K562 (cell line): ENCODE measurements at regions not wholly inside any gene's neighbourhood (a gene's known extent, or its start where the extent isn't known, plus 50 kb on each side); places are given as distances from the start of the nearest gene placed in this dataset.

Source experiments
- ATAC-seq: fragments of 200-7000 bp; cut with Tn5 transposase; 3 replicates; pipeline ENCODE4 v1.9.1; 2020; ENCODE audit warnings: moderate library complexity
- BruUV-seq: library from RNA; stranded (reverse); fragments of 400-500 nt; replicated peaks from 2 replicates; lab custom pipeline; 2021; lab: Mats Ljungman, UMichigan
- CTCF ChIA-PET: fragments of 300-600 bp; formaldehyde crosslinking; extraction: SDS; loops from one replicate; lab custom pipeline; 2021; ENCODE audit warnings: low intra/inter-chr PET ratio; lab: Yijun Ruan, JAX
- POLR2A ChIA-PET: fragments of 300-600, 350-650 bp; sonication (Branson Sonifier 250); formaldehyde crosslinking; extraction: SDS; loops from one replicate; lab custom pipeline; 2021; ENCODE audit warnings: antibody characterized with exemption, inconsistent platforms; lab: Yijun Ruan, JAX
- DNase-seq, 4 experiments: peaks; one replicate each; pipeline versions ENCODE4 v3.0.0 to v3.0.0-alpha.2; 2011 to 2018; ENCODE audit warnings: low spot score in 3 of 4, mixed read lengths in 3 of 4; ENCODE audit errors: extremely low read depth in 1 of 4
- FAIRE-seq: peaks from 2 replicates; lab custom pipeline; 2011; peaks lifted over from hg19 to GRCh38; lab: Jason Lieb, UNC
- H2AFZ ChIP-seq: 2 replicates; pipeline ENCODE4 v1.6.0; 2011; ENCODE audit warnings: low read depth, low read length, control low read depth, inconsistent platforms
- H3K27ac ChIP-seq: fragments of 200-600 bp; 3 replicates; pipeline ENCODE4 v1.8.0; 2011; ENCODE audit warnings: low read depth, mild to moderate bottlenecking, control low read depth, inconsistent platforms, low read length, moderate library complexity, mixed read lengths; ENCODE audit errors: extremely low read depth
- H3K27me3 ChIP-seq, 2 experiments: fragments of 300-600 bp in 1 of 2; 2 replicates in 1 of 2; 3 replicates in 1 of 2; pipeline versions ENCODE4 v1.6.0 to v1.8.0; 2011; ENCODE audit warnings: inconsistent platforms in 2 of 2, low read length in 2 of 2, mild to moderate bottlenecking in 1 of 2, mixed read lengths in 1 of 2, moderate library complexity in 1 of 2; ENCODE audit not compliant: control insufficient read depth in 2 of 2, insufficient read depth in 2 of 2
- H3K36me3 ChIP-seq: fragments of 300-600 bp; 3 replicates; pipeline ENCODE4 v1.8.0; 2011; ENCODE audit warnings: mild to moderate bottlenecking, low read length, inconsistent platforms; ENCODE audit not compliant: control insufficient read depth, insufficient read depth
- H3K4me1 ChIP-seq, 2 experiments: fragments of 200-600 bp in 1 of 2; replicated peaks in 1 of 2; 2 replicates in 1 of 2; 3 replicates in 1 of 2; pipeline versions ENCODE4 v1.5.1 to v1.8.0; 2011; ENCODE audit warnings: inconsistent platforms in 2 of 2, low read length in 2 of 2, mild to moderate bottlenecking in 1 of 2, mixed read lengths in 1 of 2, moderate library complexity in 1 of 2; ENCODE audit not compliant: control insufficient read depth in 2 of 2, insufficient read depth in 2 of 2
- H3K4me2 ChIP-seq: 2 replicates; pipeline ENCODE4 v1.6.1; 2011; ENCODE audit warnings: low read length, control low read depth, inconsistent platforms, mixed read lengths; ENCODE audit not compliant: insufficient read depth
- H3K4me3 ChIP-seq: fragments of 200-600 bp; sonication (generic), shearing (Covaris generic); 2 replicates; pipeline ENCODE4 v1.5.1; 2016; ENCODE audit warnings: control low read depth, inconsistent platforms
- H3K79me2 ChIP-seq: fragments of 200-600 bp; 3 replicates; pipeline ENCODE4 v1.8.0; 2011; ENCODE audit warnings: low read length, inconsistent platforms; ENCODE audit not compliant: control insufficient read depth, insufficient read depth
- H3K9ac ChIP-seq, 2 experiments: 2 replicates each; pipeline versions ENCODE4 v1.6.0 to v1.6.1; 2011; ENCODE audit warnings: low read depth in 2 of 2, low read length in 2 of 2, control low read depth in 1 of 2, inconsistent platforms in 1 of 2, mild to moderate bottlenecking in 1 of 2, mixed read lengths in 1 of 2; ENCODE audit not compliant: insufficient read depth in 1 of 2
- H3K9me1 ChIP-seq: one replicate; pipeline ENCODE4 v1.6.0; 2011; ENCODE audit warnings: inconsistent platforms, mild to moderate bottlenecking, low read length, moderate library complexity; ENCODE audit not compliant: control insufficient read depth, insufficient read depth
- H3K9me3 ChIP-seq: replicated peaks from 2 replicates; pipeline ENCODE4 v1.5.1; 2011; ENCODE audit warnings: low read depth, low read length, inconsistent platforms; ENCODE audit not compliant: control insufficient read depth, insufficient read depth
- H4K20me1 ChIP-seq: replicated peaks from 2 replicates; pipeline ENCODE4 v1.6.1; 2011; ENCODE audit warnings: low read length, inconsistent platforms, mixed read lengths; ENCODE audit not compliant: control insufficient read depth, insufficient read depth
- L3MBTL2 ChIP-seq: fragments of 450-650 bp; IDR thresholded peaks from 2 replicates; pipeline ENCODE4 v1.6.1; 2016; ENCODE audit warnings: mild to moderate bottlenecking, moderate library complexity
- NONO ChIP-seq, 2 experiments: fragments of 200-400 bp in 1 of 2; fragments of 450-650 bp in 1 of 2; formaldehyde crosslinking in 1 of 2; IDR thresholded peaks; 2 replicates each; pipeline ENCODE4 v1.6.1; 2017; ENCODE audit warnings: low read depth in 2 of 2, mild to moderate bottlenecking in 2 of 2, moderate library complexity in 2 of 2, low read length in 1 of 2
- WGBS: fragments of 100-300 bp; shearing (Covaris generic); methylation state at CpG from one replicate; pipeline ENCODE4 v1.1.6; 2016; ENCODE audit warnings: low coverage, mixed read lengths; ENCODE audit not compliant: insufficient coverage; ENCODE audit errors: missing lambda C conversion rate; 5-methylcytosine and 5-hydroxymethylcytosine counted together
- in situ Hi-C: fragments of 300-500 bp; cut with MboI; formaldehyde crosslinking; loops from 4 replicates; pipeline ENCODE4 v1.15.0; 2018; ENCODE audit warnings: inconsistent platforms, mixed read lengths
- intact Hi-C: fragments of 100-400 bp; cut with micrococcal nuclease; formaldehyde crosslinking; loops from 2 replicates; pipeline ENCODE4 v1.14.2; 2022
- TF ChIP-seq, protein P1 (sequence below): fragments of 250-450 bp; sonication (Bioruptor Pico); IDR thresholded peaks from 2 replicates; pipeline ENCODE4 v1.5.0; 2021; ENCODE audit warnings: mild to moderate bottlenecking, moderate library complexity
- TF ChIP-seq, protein P2 (sequence below): IDR thresholded peaks from 2 replicates; pipeline ENCODE4 v1.6.1; 2014; ENCODE audit warnings: antibody characterized with exemption
- TF ChIP-seq, protein P3 (sequence below): sonication (generic); formaldehyde crosslinking; IDR thresholded peaks from 2 replicates; pipeline ENCODE4 v1.8.0; 2023; ENCODE audit warnings: mild to moderate bottlenecking, missing genetic modification reagents
- TF ChIP-seq, protein P4 (sequence below): fragments of 450-650 bp; IDR thresholded peaks from 2 replicates; pipeline ENCODE4 v1.6.1; 2014; ENCODE audit warnings: low read depth, mild to moderate bottlenecking, moderate library complexity, borderline replicate concordance
- TF ChIP-seq, protein P5 (sequence below): fragments of 200-800 bp; sonication (Bioruptor generic); IDR thresholded peaks from 2 replicates; pipeline ENCODE4 v1.6.1; 2016; ENCODE audit warnings: missing genetic modification characterization, missing compliant biosample characterization

DNA sequence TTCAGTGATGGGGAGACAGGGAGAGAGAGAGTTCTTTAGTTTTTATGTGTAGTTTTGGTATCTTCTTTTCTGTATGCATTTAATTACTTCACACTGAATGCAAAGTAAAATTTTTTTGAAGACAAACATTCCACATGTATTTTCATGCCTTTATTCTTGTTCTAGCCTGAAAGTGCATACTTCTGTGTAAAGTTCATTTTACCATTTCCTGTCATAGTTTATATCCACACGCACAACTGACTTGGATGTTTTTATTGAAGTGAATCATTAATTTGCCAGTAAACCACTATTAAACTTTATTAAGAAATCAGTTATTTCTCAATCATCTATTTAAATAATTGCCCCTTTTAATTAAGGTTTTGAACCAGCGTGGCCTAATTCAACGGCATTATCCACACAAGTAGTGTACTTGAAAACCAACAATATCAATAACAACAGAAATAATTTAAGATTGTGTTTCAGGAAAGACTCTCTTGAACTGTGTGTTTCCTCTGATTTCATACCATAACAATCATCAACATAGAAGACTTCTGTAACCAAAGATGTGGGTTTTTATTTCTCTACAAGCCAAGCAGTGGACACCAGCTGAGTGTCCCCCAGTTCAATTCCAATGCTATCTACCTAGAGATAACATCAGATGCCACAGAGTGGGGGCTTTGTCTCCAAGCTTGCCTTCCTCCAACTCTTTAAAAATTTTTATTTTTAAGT, 512.7 kb upstream of the JAG1 start:
- in situ Hi-C loops (no loop called here), intact Hi-C loops (no loop called here)
- Histone ChIP-seq H3K9ac (no peak overlapping the region), H3K4me1 (no peaks in the 10 kb centered on the region), H3K9me3 (no peaks in the 10 kb centered on the region), H3K36me3 (no peaks in the 10 kb centered on the region), H4K20me1 (no peaks in the 10 kb centered on the region), H3K4me3 (no peak overlapping the region), H3K27ac (no peak overlapping the region), H3K9me1 (no peaks in the 10 kb centered on the region), H3K4me2 (no peak overlapping the region), H2AFZ (no peak overlapping the region), H3K27me3 (no peaks in the 10 kb centered on the region), H3K79me2 (no peaks in the 10 kb centered on the region)
- ATAC-seq: no peak
- DNase-seq: no peak
- POLR2A ChIA-PET: no interaction called here
- BruUV-seq: no TSS peak
- CTCF ChIA-PET: no interaction called here
- 7% methylated on average over 3 of the region's 3 CpGs for WGBS
- no peak for FAIRE-seq
- TF ChIP-seq, protein P1, sequence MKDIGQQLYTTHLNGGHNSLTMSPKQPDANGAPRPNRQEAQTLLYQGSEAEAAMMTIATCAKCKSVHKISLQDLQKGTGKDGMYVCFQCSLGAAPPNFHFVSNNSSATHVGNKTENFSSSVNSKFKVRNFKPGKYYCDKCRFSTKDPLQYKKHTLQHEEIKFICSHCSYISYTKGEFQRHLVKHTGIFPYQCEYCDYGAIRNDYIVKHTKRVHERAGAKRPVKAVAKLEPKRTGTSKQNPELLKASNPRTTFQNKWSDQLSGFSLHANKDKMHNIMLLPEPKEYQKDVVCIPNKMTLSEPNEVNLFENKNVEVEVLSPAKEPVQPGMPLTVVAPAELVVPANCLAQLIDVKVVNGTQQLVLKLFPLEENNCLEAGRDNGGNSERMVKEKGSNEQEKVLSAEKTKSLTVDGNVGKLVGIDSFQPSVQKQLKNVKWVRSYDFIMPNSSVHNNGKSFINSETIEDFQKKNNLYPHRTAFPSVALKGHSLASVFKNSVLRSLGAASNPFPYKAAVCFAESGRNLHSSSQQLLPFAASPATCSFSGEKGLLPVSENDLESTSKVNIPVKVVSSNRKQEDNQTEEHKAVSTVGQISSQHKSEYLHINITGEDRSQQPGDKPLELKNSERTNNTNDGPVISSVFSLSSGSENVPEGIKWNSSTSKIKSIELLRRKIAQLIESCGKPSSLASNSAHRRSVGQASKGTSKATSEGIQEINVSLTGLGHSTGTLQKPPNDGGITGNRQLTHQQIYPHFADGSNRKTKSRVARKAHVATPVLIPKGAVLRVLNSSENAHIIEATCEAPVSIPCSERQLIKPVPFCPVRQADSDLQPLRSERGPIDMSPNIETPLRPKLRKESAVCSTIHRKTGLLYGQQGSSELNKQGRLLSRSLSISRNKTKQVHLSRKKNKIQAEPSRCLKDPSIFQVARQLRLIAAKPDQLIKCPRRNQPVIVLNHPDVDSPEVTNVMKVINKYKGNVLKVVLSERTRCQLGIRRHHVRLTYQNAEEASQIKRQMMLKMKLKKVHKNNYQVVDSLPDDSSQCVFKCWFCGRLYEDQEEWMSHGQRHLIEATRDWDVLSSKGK (CRISPR knock-in tag): no peak
- TF ChIP-seq, protein P2, sequence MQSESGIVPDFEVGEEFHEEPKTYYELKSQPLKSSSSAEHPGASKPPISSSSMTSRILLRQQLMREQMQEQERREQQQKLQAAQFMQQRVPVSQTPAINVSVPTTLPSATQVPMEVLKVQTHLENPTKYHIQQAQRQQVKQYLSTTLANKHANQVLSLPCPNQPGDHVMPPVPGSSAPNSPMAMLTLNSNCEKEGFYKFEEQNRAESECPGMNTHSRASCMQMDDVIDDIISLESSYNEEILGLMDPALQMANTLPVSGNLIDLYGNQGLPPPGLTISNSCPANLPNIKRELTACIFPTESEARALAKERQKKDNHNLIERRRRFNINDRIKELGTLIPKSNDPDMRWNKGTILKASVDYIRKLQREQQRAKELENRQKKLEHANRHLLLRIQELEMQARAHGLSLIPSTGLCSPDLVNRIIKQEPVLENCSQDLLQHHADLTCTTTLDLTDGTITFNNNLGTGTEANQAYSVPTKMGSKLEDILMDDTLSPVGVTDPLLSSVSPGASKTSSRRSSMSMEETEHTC: no peak
- TF ChIP-seq NONO (IDR thresholded peaks at IDR 0.05; ENCODE audit: low read depth in 2 of 2, low read length in 1 of 2): no peak
- TF ChIP-seq L3MBTL2: no peak
- TF ChIP-seq, protein P3, sequence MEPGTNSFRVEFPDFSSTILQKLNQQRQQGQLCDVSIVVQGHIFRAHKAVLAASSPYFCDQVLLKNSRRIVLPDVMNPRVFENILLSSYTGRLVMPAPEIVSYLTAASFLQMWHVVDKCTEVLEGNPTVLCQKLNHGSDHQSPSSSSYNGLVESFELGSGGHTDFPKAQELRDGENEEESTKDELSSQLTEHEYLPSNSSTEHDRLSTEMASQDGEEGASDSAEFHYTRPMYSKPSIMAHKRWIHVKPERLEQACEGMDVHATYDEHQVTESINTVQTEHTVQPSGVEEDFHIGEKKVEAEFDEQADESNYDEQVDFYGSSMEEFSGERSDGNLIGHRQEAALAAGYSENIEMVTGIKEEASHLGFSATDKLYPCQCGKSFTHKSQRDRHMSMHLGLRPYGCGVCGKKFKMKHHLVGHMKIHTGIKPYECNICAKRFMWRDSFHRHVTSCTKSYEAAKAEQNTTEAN (CRISPR knock-in tag): no peak
- TF ChIP-seq, protein P4, sequence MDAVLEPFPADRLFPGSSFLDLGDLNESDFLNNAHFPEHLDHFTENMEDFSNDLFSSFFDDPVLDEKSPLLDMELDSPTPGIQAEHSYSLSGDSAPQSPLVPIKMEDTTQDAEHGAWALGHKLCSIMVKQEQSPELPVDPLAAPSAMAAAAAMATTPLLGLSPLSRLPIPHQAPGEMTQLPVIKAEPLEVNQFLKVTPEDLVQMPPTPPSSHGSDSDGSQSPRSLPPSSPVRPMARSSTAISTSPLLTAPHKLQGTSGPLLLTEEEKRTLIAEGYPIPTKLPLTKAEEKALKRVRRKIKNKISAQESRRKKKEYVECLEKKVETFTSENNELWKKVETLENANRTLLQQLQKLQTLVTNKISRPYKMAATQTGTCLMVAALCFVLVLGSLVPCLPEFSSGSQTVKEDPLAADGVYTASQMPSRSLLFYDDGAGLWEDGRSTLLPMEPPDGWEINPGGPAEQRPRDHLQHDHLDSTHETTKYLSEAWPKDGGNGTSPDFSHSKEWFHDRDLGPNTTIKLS: no peak
- TF ChIP-seq, protein P5, sequence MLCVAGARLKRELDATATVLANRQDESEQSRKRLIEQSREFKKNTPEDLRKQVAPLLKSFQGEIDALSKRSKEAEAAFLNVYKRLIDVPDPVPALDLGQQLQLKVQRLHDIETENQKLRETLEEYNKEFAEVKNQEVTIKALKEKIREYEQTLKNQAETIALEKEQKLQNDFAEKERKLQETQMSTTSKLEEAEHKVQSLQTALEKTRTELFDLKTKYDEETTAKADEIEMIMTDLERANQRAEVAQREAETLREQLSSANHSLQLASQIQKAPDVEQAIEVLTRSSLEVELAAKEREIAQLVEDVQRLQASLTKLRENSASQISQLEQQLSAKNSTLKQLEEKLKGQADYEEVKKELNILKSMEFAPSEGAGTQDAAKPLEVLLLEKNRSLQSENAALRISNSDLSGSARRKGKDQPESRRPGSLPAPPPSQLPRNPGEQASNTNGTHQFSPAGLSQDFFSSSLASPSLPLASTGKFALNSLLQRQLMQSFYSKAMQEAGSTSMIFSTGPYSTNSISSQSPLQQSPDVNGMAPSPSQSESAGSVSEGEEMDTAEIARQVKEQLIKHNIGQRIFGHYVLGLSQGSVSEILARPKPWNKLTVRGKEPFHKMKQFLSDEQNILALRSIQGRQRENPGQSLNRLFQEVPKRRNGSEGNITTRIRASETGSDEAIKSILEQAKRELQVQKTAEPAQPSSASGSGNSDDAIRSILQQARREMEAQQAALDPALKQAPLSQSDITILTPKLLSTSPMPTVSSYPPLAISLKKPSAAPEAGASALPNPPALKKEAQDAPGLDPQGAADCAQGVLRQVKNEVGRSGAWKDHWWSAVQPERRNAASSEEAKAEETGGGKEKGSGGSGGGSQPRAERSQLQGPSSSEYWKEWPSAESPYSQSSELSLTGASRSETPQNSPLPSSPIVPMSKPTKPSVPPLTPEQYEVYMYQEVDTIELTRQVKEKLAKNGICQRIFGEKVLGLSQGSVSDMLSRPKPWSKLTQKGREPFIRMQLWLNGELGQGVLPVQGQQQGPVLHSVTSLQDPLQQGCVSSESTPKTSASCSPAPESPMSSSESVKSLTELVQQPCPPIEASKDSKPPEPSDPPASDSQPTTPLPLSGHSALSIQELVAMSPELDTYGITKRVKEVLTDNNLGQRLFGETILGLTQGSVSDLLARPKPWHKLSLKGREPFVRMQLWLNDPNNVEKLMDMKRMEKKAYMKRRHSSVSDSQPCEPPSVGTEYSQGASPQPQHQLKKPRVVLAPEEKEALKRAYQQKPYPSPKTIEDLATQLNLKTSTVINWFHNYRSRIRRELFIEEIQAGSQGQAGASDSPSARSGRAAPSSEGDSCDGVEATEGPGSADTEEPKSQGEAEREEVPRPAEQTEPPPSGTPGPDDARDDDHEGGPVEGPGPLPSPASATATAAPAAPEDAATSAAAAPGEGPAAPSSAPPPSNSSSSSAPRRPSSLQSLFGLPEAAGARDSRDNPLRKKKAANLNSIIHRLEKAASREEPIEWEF (CRISPR knock-in tag): no peak
